ENCODE measurements at regions not wholly inside any gene's neighbourhood (a gene's known extent, or its start where the extent isn't known, plus 50 kb on each side); places are given as distances from the start of the nearest gene placed in this dataset.

GRCh38 chr3:68288085-68288484 is 633.7 kb upstream of the SUCLG2 start:
- TF ChIP-seq POLR2AphosphoS5 (IDR thresholded peaks at IDR 0.05; ENCODE audit: low read depth) (no peak), CTCF (IDR thresholded peaks at IDR 0.05; ENCODE audit: insufficient read depth, low read length) (no peak), SPI1 (IDR thresholded peaks at IDR 0.05; ENCODE audit: borderline replicate concordance, low read depth) (no peak)
